OCI-LY1 (cell line): ENCODE measurements at regions not wholly inside any gene's neighbourhood (a gene's known extent, or its start where the extent isn't known, plus 50 kb on each side); places are given as distances from the start of the nearest gene placed in this dataset.

Source experiments
- H2AFZ ChIP-seq: fragments of 200-600 bp; sonication (generic), shearing (Covaris generic); 2 replicates; pipeline ENCODE4 v1.6.0; 2014; ENCODE audit warnings: antibody characterized with exemption, mild to moderate bottlenecking, low read length
- H3F3A ChIP-seq: fragments of 200-600 bp; sonication (generic), shearing (Covaris generic); 2 replicates; pipeline ENCODE4 v1.6.0; 2014; ENCODE audit warnings: mild to moderate bottlenecking, antibody characterized with exemption, low read length, moderate library complexity; ENCODE audit not compliant: insufficient read depth
- H3K27ac ChIP-seq: fragments of 200-600 bp; sonication (generic); 2 replicates; pipeline ENCODE4 v1.5.1; 2014; ENCODE audit warnings: low read length, mixed run types, mild to moderate bottlenecking, low read depth; ENCODE audit not compliant: poor library complexity, severe bottlenecking
- H3K27me3 ChIP-seq: fragments of 200-600 bp; sonication (generic); 2 replicates; pipeline ENCODE4 v1.6.0; 2014; ENCODE audit warnings: antibody characterized with exemption, mild to moderate bottlenecking, low read length, moderate library complexity; ENCODE audit not compliant: insufficient read depth
- H3K36me3 ChIP-seq: fragments of 200-600 bp; sonication (generic); 2 replicates; pipeline ENCODE4 v1.6.1; 2014; ENCODE audit warnings: mild to moderate bottlenecking, antibody characterized with exemption, low read length, moderate library complexity, mixed read lengths; ENCODE audit not compliant: insufficient read depth
- H3K4me1 ChIP-seq: fragments of 200-600 bp; sonication (generic); 2 replicates; pipeline ENCODE4 v1.5.1; 2014; ENCODE audit warnings: mild to moderate bottlenecking, low read length, moderate library complexity; ENCODE audit not compliant: insufficient read depth, severe bottlenecking
- H3K4me2 ChIP-seq: fragments of 200-600 bp; sonication (generic), shearing (Covaris generic); 2 replicates; pipeline ENCODE4 v1.6.1; 2014; ENCODE audit warnings: low read length
- H3K4me3 ChIP-seq: fragments of 200-600 bp; sonication (generic); 2 replicates; pipeline ENCODE4 v1.5.1; 2014; ENCODE audit warnings: low read length, low read depth, mild to moderate bottlenecking, mixed read lengths; ENCODE audit not compliant: poor library complexity, severe bottlenecking
- H3K79me2 ChIP-seq: fragments of 200-600 bp; shearing (Covaris generic); 2 replicates; pipeline ENCODE4 v1.6.1; 2016; ENCODE audit warnings: mixed run types, low read length, mixed read lengths; ENCODE audit not compliant: insufficient read depth
- H3K9ac ChIP-seq: fragments of 200-600 bp; sonication (generic), shearing (Covaris generic); 2 replicates; pipeline ENCODE4 v1.6.1; 2014; ENCODE audit warnings: mild to moderate bottlenecking, low read length, mixed read lengths
- H3K9me2 ChIP-seq: fragments of 200-600 bp; sonication (generic), shearing (Covaris generic); 2 replicates; pipeline ENCODE4 v1.6.1; 2014; ENCODE audit warnings: low read depth, mild to moderate bottlenecking, low read length, mixed read lengths
- H3K9me3 ChIP-seq: fragments of 200-600 bp; shearing (Covaris generic); 2 replicates; pipeline ENCODE4 v1.6.1; 2014; ENCODE audit warnings: low read length, mixed read lengths
- H4K20me1 ChIP-seq: fragments of 200-600 bp; sonication (generic), shearing (Covaris generic); 2 replicates; pipeline ENCODE4 v1.6.0; 2016; ENCODE audit warnings: mild to moderate bottlenecking, low read length; ENCODE audit not compliant: insufficient read depth
- EZH2 ChIP-seq: fragments of 200-600 bp; sonication (generic), shearing (Covaris generic); IDR thresholded peaks from 2 replicates; pipeline ENCODE4 v1.8.0; 2017; ENCODE audit warnings: borderline replicate concordance, mixed run types, mild to moderate bottlenecking, antibody characterized with exemption, low read length, moderate library complexity, mixed read lengths
- TF ChIP-seq, protein P1 (sequence below): fragments of 200-600 bp; sonication (generic), shearing (Covaris generic); IDR thresholded peaks from 2 replicates; pipeline ENCODE4 v1.5.1; 2017; ENCODE audit warnings: mild to moderate bottlenecking, antibody characterized with exemption, low read length, moderate library complexity, mixed read lengths

DNA sequence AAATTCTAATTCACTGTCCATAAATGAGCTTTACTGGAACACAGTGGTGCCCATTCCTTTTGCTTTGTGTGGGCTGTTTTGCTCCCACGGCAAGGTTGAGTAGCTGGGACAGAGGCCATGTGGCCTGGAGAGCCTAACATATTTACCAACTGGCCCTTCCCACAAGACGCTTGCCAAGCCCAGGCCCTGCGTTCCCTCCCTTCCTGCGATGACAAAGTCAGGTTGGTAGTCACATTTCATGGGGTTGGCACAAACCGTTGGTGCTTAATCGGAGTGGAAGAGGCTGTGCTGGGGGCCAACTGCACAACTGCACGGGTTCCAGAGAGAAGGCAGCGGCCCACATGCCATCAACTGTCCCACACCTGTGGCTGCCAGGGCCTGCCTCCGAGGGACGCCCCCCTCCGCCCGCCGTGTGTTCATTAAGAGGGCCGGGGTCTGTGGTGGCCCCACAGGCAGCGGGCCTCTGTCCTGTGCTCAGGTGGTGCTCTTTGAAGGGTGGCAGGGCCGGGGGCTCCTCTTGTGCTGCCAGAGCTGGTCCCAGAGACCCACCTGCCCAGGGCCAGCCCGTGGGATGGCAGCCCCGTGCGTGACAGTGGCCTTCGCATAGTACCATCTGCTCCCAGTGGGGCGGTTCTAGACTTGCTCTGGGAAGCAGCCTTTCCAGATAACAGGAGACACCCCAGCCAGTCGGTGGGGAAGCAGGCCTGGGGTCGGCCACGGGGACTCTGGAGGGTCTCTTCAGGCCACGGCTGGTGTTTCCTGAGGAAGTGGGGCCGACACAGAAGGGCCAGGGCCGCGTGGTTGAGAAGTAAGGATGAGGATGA is 81.5 kb upstream of the CLDN5 start:
- no peaks in the 10 kb centered on the region for H3F3A ChIP-seq
- H3K36me3 ChIP-seq, result no peaks in the 10 kb centered on the region
- no peak overlapping the region for H2AFZ ChIP-seq
- H3K27ac ChIP-seq, result no peak overlapping the region
- no peaks in the 10 kb centered on the region for H4K20me1 ChIP-seq
- H3K9me2 ChIP-seq, result no peaks in the 10 kb centered on the region
- H3K79me2 ChIP-seq, result no peaks in the 10 kb centered on the region
- no peaks in the 10 kb centered on the region for H3K9me3 ChIP-seq
- TF ChIP-seq, protein P1, sequence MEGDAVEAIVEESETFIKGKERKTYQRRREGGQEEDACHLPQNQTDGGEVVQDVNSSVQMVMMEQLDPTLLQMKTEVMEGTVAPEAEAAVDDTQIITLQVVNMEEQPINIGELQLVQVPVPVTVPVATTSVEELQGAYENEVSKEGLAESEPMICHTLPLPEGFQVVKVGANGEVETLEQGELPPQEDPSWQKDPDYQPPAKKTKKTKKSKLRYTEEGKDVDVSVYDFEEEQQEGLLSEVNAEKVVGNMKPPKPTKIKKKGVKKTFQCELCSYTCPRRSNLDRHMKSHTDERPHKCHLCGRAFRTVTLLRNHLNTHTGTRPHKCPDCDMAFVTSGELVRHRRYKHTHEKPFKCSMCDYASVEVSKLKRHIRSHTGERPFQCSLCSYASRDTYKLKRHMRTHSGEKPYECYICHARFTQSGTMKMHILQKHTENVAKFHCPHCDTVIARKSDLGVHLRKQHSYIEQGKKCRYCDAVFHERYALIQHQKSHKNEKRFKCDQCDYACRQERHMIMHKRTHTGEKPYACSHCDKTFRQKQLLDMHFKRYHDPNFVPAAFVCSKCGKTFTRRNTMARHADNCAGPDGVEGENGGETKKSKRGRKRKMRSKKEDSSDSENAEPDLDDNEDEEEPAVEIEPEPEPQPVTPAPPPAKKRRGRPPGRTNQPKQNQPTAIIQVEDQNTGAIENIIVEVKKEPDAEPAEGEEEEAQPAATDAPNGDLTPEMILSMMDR, result no peak
- no peak for TF ChIP-seq EZH2
- H3K27me3 ChIP-seq, result 0 out of 2 replicates have a peak, but pooled peaks cover 2% of the 10 kb centered on the region
- H3K4me2 ChIP-seq, result no peak overlapping the region
- no peak overlapping the region for H3K9ac ChIP-seq
- no peak overlapping the region for H3K4me3 ChIP-seq
- no peaks in the 10 kb centered on the region for H3K4me1 ChIP-seq

DNA sequence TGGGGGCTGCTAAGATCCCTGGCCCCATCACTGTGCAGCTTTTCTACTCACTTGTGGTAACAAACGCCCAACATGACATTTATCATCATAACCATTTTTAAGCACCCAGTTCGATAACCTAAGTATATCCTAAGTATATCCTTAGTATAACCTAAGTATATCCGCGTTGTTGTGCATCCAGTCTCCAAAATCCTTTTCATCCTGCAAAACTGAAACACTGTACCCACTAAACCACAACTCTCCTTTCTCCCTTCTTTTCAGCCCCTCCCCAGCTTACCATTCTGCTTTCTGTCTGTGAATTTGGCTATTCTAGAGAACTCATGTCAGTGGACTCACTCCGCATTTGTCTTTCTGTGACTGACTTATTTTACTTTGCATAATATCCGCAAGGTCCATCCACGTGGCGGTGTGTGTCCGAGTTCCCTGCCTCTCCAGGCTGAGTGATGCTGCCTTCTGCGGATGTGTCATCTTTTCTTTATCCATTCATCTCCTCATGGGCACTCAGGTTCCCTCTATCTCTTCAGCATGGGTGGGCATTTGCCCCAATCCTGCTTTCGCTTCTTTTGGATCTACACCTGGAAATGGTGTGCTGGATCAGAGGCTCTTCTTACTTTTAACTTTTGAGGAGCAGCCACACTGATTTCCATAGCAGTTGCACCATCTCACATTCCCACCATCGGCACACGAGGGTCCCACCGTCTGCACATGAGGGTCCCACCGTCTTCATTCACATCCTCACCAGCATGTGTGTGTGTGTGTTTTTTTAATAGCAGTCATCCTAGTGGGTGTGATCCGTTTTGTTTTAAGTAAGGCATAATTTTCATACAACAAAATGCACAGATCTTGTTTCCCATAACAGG is 82.4 kb upstream of the CLDN5 start:
- no peaks in the 10 kb centered on the region for H3F3A ChIP-seq
- H3K9me2 ChIP-seq, result no peaks in the 10 kb centered on the region
- H3K9ac ChIP-seq, result no peak overlapping the region
- H3K79me2 ChIP-seq, result no peaks in the 10 kb centered on the region
- H3K27ac ChIP-seq, result no peak overlapping the region
- no peak for TF ChIP-seq EZH2
- TF ChIP-seq, protein P1, result no peak
- no peaks in the 10 kb centered on the region for H3K4me1 ChIP-seq
- H3K36me3 ChIP-seq, result no peaks in the 10 kb centered on the region
- H2AFZ ChIP-seq, result no peak overlapping the region
- no peaks in the 10 kb centered on the region for H3K27me3 ChIP-seq
- H3K9me3 ChIP-seq, result no peaks in the 10 kb centered on the region
- H4K20me1 ChIP-seq, result no peaks in the 10 kb centered on the region
- H3K4me2 ChIP-seq, result no peak overlapping the region
- no peak overlapping the region for H3K4me3 ChIP-seq

- Histone ChIP-seq H3K9me2 (no peaks in the 10 kb centered on the region), H3K9ac (no peak overlapping the region), H3K27ac (no peak overlapping the region), H4K20me1 (no peaks in the 10 kb centered on the region), H3K27me3 (no peaks in the 10 kb centered on the region), H3K36me3 (no peaks in the 10 kb centered on the region), H3F3A (no peaks in the 10 kb centered on the region), H2AFZ (no peak overlapping the region), H3K79me2 (no peaks in the 10 kb centered on the region), H3K9me3 (no peaks in the 10 kb centered on the region), H3K4me1 (no peaks in the 10 kb centered on the region), H3K4me3 (no peak overlapping the region), H3K4me2 (no peak overlapping the region)
- TF ChIP-seq, protein P1, result no peak
- TF ChIP-seq EZH2, result no peak
Measured at GRCh38 chr22:19607192-19608002, 83.2 kb upstream of the CLDN5 start.
